Urinary bladder (tissue), 3 donors: ENCODE measurements at regions not wholly inside any gene's neighbourhood (a gene's known extent, or its start where the extent isn't known, plus 50 kb on each side); places are given as distances from the start of the nearest gene placed in this dataset.

Source experiments
- DNase-seq: peaks from one replicate; pipeline ENCODE4 v3.0.0-alpha.2; 2015; ENCODE audit errors: extremely low spot score
- H3K27ac ChIP-seq: one replicate; pipeline ENCODE4 v1.5.1; 2013; ENCODE audit warnings: low read depth, mild to moderate bottlenecking, moderate library complexity
- H3K36me3 ChIP-seq: one replicate; pipeline ENCODE4 v1.6.1; 2013; ENCODE audit warnings: mild to moderate bottlenecking, moderate library complexity; ENCODE audit not compliant: insufficient read depth
- H3K4me1 ChIP-seq: one replicate; pipeline ENCODE4 v1.6.1; 2013; ENCODE audit warnings: mild to moderate bottlenecking, moderate library complexity; ENCODE audit not compliant: insufficient read depth
- H3K4me3 ChIP-seq: one replicate; pipeline ENCODE4 v1.5.1; 2013; ENCODE audit warnings: low read depth, low read length
- WGBS: extraction: QIAGEN DNeasy Blood & Tissue Kit; methylation state at CpG from one replicate; pipeline ENCODE4 v1.1.7; 2013; 5-methylcytosine and 5-hydroxymethylcytosine counted together
- donor health status: healthy with polysubstance abuse.
- donor health status: healthy.

GRCh38 chr22:49205483-49205800 is 622.2 kb downstream of the BRD1 start:
- H3K4me3 ChIP-seq, result no peak overlapping the region
- H3K4me1 ChIP-seq, result no peaks in the 10 kb centered on the region
- no peak overlapping the region for H3K27ac ChIP-seq
- WGBS, result 59% methylated on average over 5 of the region's 5 CpGs
- no peak for DNase-seq
- no peaks in the 10 kb centered on the region for H3K36me3 ChIP-seq

- 86% methylated on average over 22 of the region's 22 CpGs for WGBS
- Histone ChIP-seq H3K4me3 (no peak overlapping the region), H3K27ac (no peak overlapping the region), H3K4me1 (no peaks in the 10 kb centered on the region), H3K36me3 (no peaks in the 10 kb centered on the region)
- no peak for DNase-seq
Measured at GRCh38 chr22:49204599-49205482, 622.8 kb downstream of the BRD1 start.

- no peaks in the 10 kb centered on the region for H3K4me1 ChIP-seq
- no peak overlapping the region for H3K4me3 ChIP-seq
- H3K27ac ChIP-seq, result no peak overlapping the region
- WGBS, result 84% methylated on average over 32 of the region's 32 CpGs
- no peak for DNase-seq
- H3K36me3 ChIP-seq, result no peaks in the 10 kb centered on the region
Measured at GRCh38 chr22:49203859-49204598, 623.6 kb downstream of the BRD1 start.

GRCh38 chr22:49203091-49203858 is 624.4 kb downstream of the BRD1 start:
- H3K4me3 ChIP-seq, result no peak overlapping the region
- 74% methylated on average over 38 of the region's 38 CpGs for WGBS
- no peaks in the 10 kb centered on the region for H3K36me3 ChIP-seq
- H3K27ac ChIP-seq, result no peak overlapping the region
- DNase-seq, result no peak
- no peaks in the 10 kb centered on the region for H3K4me1 ChIP-seq

GRCh38 chr22:49202226-49202625 is 625.4 kb downstream of the BRD1 start:
- DNase-seq, result no peak
- no peak overlapping the region for H3K27ac ChIP-seq
- H3K36me3 ChIP-seq, result no peaks in the 10 kb centered on the region
- 71% methylated on average over 8 of the region's 8 CpGs for WGBS
- no peak overlapping the region for H3K4me3 ChIP-seq
- H3K4me1 ChIP-seq, result no peaks in the 10 kb centered on the region

GRCh38 chr22:49201046-49201970 is 626.4 kb downstream of the BRD1 start:
- H3K4me3 ChIP-seq, result no peak overlapping the region
- no peak for DNase-seq
- WGBS, result 80% methylated on average over 22 of the region's 22 CpGs

GRCh38 chr22:49199224-49199623 is 628.4 kb downstream of the BRD1 start:
- H3K36me3 ChIP-seq, result no peaks in the 10 kb centered on the region
- DNase-seq, result no peak
- no peak overlapping the region for H3K27ac ChIP-seq
- no peak overlapping the region for H3K4me3 ChIP-seq
- no peaks in the 10 kb centered on the region for H3K4me1 ChIP-seq
- WGBS, result 75% methylated on average over 5 of the region's 5 CpGs

More at GRCh38 chr22:49201046-49201970, 626.4 kb downstream of the BRD1 start:
- Histone ChIP-seq H3K36me3 (no peaks in the 10 kb centered on the region), H3K4me1 (no peaks in the 10 kb centered on the region), H3K27ac (no peak overlapping the region)

GRCh38 chr22:49198705-49199084 is 629.0 kb downstream of the BRD1 start:
- Histone ChIP-seq H3K27ac (no peak overlapping the region), H3K4me1 (no peaks in the 10 kb centered on the region), H3K4me3 (no peak overlapping the region), H3K36me3 (no peaks in the 10 kb centered on the region)
- DNase-seq, result no peak
- 84% methylated on average over 6 of the region's 6 CpGs for WGBS

- no peak overlapping the region for H3K4me3 ChIP-seq
- H3K4me1 ChIP-seq, result no peaks in the 10 kb centered on the region
- H3K27ac ChIP-seq, result no peak overlapping the region
- WGBS, result 65% methylated on average over 20 of the region's 20 CpGs
- DNase-seq, result no peak
- no peaks in the 10 kb centered on the region for H3K36me3 ChIP-seq
Measured at GRCh38 chr22:49197986-49198704, 629.5 kb downstream of the BRD1 start.

- Histone ChIP-seq H3K27ac (no peak overlapping the region), H3K36me3 (no peaks in the 10 kb centered on the region), H3K4me3 (no peak overlapping the region), H3K4me1 (no peaks in the 10 kb centered on the region)
- WGBS, result 4% methylated on average over 16 of the region's 16 CpGs
- DNase-seq, result no peak
Measured at GRCh38 chr22:49197505-49197904, 630.2 kb downstream of the BRD1 start.

- DNase-seq, result no peak
- H3K4me3 ChIP-seq, result no peak overlapping the region
- H3K4me1 ChIP-seq, result no peaks in the 10 kb centered on the region
- no peaks in the 10 kb centered on the region for H3K36me3 ChIP-seq
- no peak overlapping the region for H3K27ac ChIP-seq
- WGBS, result 78% methylated on average over 13 of the region's 13 CpGs
Measured at GRCh38 chr22:49196046-49196511, 631.6 kb downstream of the BRD1 start.

GRCh38 chr22:49195636-49196035 is 632.0 kb downstream of the BRD1 start:
- 81% methylated on average over 14 of the region's 14 CpGs for WGBS
- no peaks in the 10 kb centered on the region for H3K4me1 ChIP-seq
- no peak for DNase-seq
- H3K4me3 ChIP-seq, result no peak overlapping the region
- no peak overlapping the region for H3K27ac ChIP-seq
- H3K36me3 ChIP-seq, result no peaks in the 10 kb centered on the region
